NCI-H82 treated with DMSO at 0.1 percent for 48 hours (cell line): ENCODE measurements at regions not wholly inside any gene's neighbourhood (a gene's known extent, or its start where the extent isn't known, plus 50 kb on each side); places are given as distances from the start of the nearest gene placed in this dataset.
"Not testable (repeated sequence)": the region's sequence is repeated elsewhere in the genome, so short reads cannot be mapped to it uniquely, and the experiment has no call there.

Experiments used
- DNase-seq: peaks from one replicate; lab custom pipeline; 2025; ENCODE audit not compliant: unreplicated experiment; lab: John Stamatoyannopoulos, UW

GRCh38 chr21:20215959-20216358 is 782.2 kb upstream of the NCAM2 start:
- DNase-seq: no peak

GRCh38 chr21:20220586-20220985 is 777.6 kb upstream of the NCAM2 start:
- DNase-seq: no peak

GRCh38 chr21:20221981-20222380 is 776.2 kb upstream of the NCAM2 start:
- not testable (repeated sequence) for DNase-seq

GRCh38 chr21:20236649-20237048 is 761.6 kb upstream of the NCAM2 start:
- DNase-seq: not testable (repeated sequence)

GRCh38 chr21:20249401-20249800 is 748.8 kb upstream of the NCAM2 start:
- DNase-seq: no peak

- no peak for DNase-seq
Measured at GRCh38 chr21:20250337-20250736, 747.9 kb upstream of the NCAM2 start.

GRCh38 chr21:20253261-20253660 is 744.9 kb upstream of the NCAM2 start:
- no peak for DNase-seq

GRCh38 chr21:20254964-20255363 is 743.2 kb upstream of the NCAM2 start:
- no peak for DNase-seq

- DNase-seq: no peak
Measured at GRCh38 chr21:20257052-20257740, 741.0 kb upstream of the NCAM2 start.

GRCh38 chr21:20258542-20258941 is 739.7 kb upstream of the NCAM2 start:
- no peak for DNase-seq

GRCh38 chr21:20259031-20259867 is 739.0 kb upstream of the NCAM2 start:
- no peak for DNase-seq

GRCh38 chr21:20260124-20260523 is 738.1 kb upstream of the NCAM2 start:
- DNase-seq: no peak

- no peak for DNase-seq
Measured at GRCh38 chr21:20261364-20261763, 736.8 kb upstream of the NCAM2 start.

GRCh38 chr21:20265707-20266440 is 732.3 kb upstream of the NCAM2 start:
- DNase-seq: no peak

GRCh38 chr21:20266441-20266710 is 731.8 kb upstream of the NCAM2 start:
- no peak for DNase-seq

- DNase-seq: no peak
Measured at GRCh38 chr21:20270365-20271055, 727.7 kb upstream of the NCAM2 start.

GRCh38 chr21:20272791-20273362 is 725.3 kb upstream of the NCAM2 start:
- no peak for DNase-seq

GRCh38 chr21:20276377-20276776 is 721.8 kb upstream of the NCAM2 start:
- DNase-seq: no peak

- no peak for DNase-seq
Measured at GRCh38 chr21:20276954-20277353, 721.3 kb upstream of the NCAM2 start.

GRCh38 chr21:20283836-20284235 is 714.4 kb upstream of the NCAM2 start:
- no peak for DNase-seq

- DNase-seq: no peak
Measured at GRCh38 chr21:20292280-20292679, 705.9 kb upstream of the NCAM2 start.
